ENCODE measurements at regions not wholly inside any gene's neighbourhood (a gene's known extent, or its start where the extent isn't known, plus 50 kb on each side); places are given as distances from the start of the nearest gene placed in this dataset.

- H3K27me3 Mint-ChIP-seq (ENCODE audit: low read depth): no peaks in the 10 kb centered on the region
- no peak for DNase-seq (ENCODE audit: low spot score in 2 of 2, unreplicated experiment in 2 of 2)
- no peaks in the 10 kb centered on the region for H3K36me3 Mint-ChIP-seq
- H3K9me3 Mint-ChIP-seq: peaks cover 8% of the 10 kb centered on the region
- no peaks in the 10 kb centered on the region for H3K4me1 Mint-ChIP-seq
- no peak for TF ChIP-seq CTCF (IDR thresholded peaks at IDR 0.05; ENCODE audit: unreplicated experiment)
- no peak overlapping the region for H3K27ac Mint-ChIP-seq
- H3K4me3 Mint-ChIP-seq: no peak overlapping the region
Observed at GRCh38 chr9:90451804-90452203, 190.8 kb downstream of the DIRAS2 start.

GRCh38 chr9:90455316-90455715 is 187.3 kb downstream of the DIRAS2 start:
- DNase-seq (ENCODE audit: low spot score in 2 of 2, unreplicated experiment in 2 of 2): no peak
- TF ChIP-seq CTCF (IDR thresholded peaks at IDR 0.05; ENCODE audit: unreplicated experiment): no peak
- Mint-ChIP-seq H3K36me3 (no peaks in the 10 kb centered on the region), H3K4me3 (no peak overlapping the region), H3K27ac (no peak overlapping the region), H3K4me1 (peaks cover 3% of the 10 kb centered on the region), H3K27me3 (ENCODE audit: low read depth) (no peaks in the 10 kb centered on the region), H3K9me3 (peaks cover 3% of the 10 kb centered on the region)

- Mint-ChIP-seq H3K4me3 (no peak overlapping the region), H3K9me3 (peaks cover 13% of the 10 kb centered on the region), H3K4me1 (peaks cover 3% of the 10 kb centered on the region), H3K36me3 (peaks cover 3% of the 10 kb centered on the region), H3K27me3 (ENCODE audit: low read depth) (no peaks in the 10 kb centered on the region), H3K27ac (no peak overlapping the region)
- TF ChIP-seq CTCF (IDR thresholded peaks at IDR 0.05; ENCODE audit: unreplicated experiment): no peak
- no peak for DNase-seq (ENCODE audit: low spot score in 2 of 2, unreplicated experiment in 2 of 2)
Observed at GRCh38 chr9:90457386-90458190, 185.0 kb downstream of the DIRAS2 start.

GRCh38 chr9:90458485-90458884 is 184.1 kb downstream of the DIRAS2 start:
- H3K9me3 Mint-ChIP-seq: peaks cover 13% of the 10 kb centered on the region
- H3K27ac Mint-ChIP-seq: no peak overlapping the region
- DNase-seq (ENCODE audit: low spot score in 2 of 2, unreplicated experiment in 2 of 2): no peak
- H3K4me1 Mint-ChIP-seq: peaks cover 3% of the 10 kb centered on the region
- H3K36me3 Mint-ChIP-seq: peaks cover 3% of the 10 kb centered on the region
- no peak for TF ChIP-seq CTCF (IDR thresholded peaks at IDR 0.05; ENCODE audit: unreplicated experiment)
- H3K27me3 Mint-ChIP-seq (ENCODE audit: low read depth): no peaks in the 10 kb centered on the region
- no peak overlapping the region for H3K4me3 Mint-ChIP-seq

- Mint-ChIP-seq H3K4me1 (peaks cover 3% of the 10 kb centered on the region), H3K9me3 (peaks cover 13% of the 10 kb centered on the region), H3K36me3 (peaks cover 3% of the 10 kb centered on the region), H3K27me3 (ENCODE audit: low read depth) (no peaks in the 10 kb centered on the region), H3K27ac (no peak overlapping the region), H3K4me3 (no peak overlapping the region)
- no peak for TF ChIP-seq CTCF (IDR thresholded peaks at IDR 0.05; ENCODE audit: unreplicated experiment)
- no peak for DNase-seq (ENCODE audit: low spot score in 2 of 2, unreplicated experiment in 2 of 2)
Observed at GRCh38 chr9:90459321-90459720, 183.3 kb downstream of the DIRAS2 start.

All from mesothelial cell of epicardium (in vitro differentiated cells).